OCI-LY3 (cell line): ENCODE measurements at regions not wholly inside any gene's neighbourhood (a gene's known extent, or its start where the extent isn't known, plus 50 kb on each side); places are given as distances from the start of the nearest gene placed in this dataset.

ENCODE experiments used
- H2AFZ ChIP-seq: fragments of 200-600, 300-600 bp; shearing (Covaris generic); 2 replicates; pipeline ENCODE4 v1.6.0; 2014; ENCODE audit warnings: antibody characterized with exemption, low read depth, low read length
- H3K27ac ChIP-seq: fragments of 200-600, 300-600 bp; sonication (generic); 2 replicates; pipeline ENCODE4 v1.5.1; 2014; ENCODE audit warnings: mild to moderate bottlenecking, low read length, moderate library complexity, mixed read lengths
- H3K27me3 ChIP-seq: fragments of 200-600, 300-600 bp; sonication (generic); 2 replicates; pipeline ENCODE4 v1.6.1; 2014; ENCODE audit warnings: low read depth, low read length, mixed read lengths
- H3K36me3 ChIP-seq: fragments of 200-600, 300-600 bp; sonication (generic); replicated peaks from 2 replicates; pipeline ENCODE3; 2014; ENCODE audit warnings: low read depth, low read length, mixed read lengths
- H3K4me1 ChIP-seq: fragments of 300-600, 200-600 bp; sonication (generic); 2 replicates; pipeline ENCODE4 v1.6.1; 2014; ENCODE audit warnings: low read length, mixed read lengths
- H3K4me2 ChIP-seq: fragments of 200-600, 300-600 bp; sonication (generic); 2 replicates; pipeline ENCODE4 v1.6.1; 2014; ENCODE audit warnings: low read length, mixed read lengths
- H3K4me3 ChIP-seq: fragments of 300-600, 200-600 bp; sonication (generic); 2 replicates; pipeline ENCODE4 v1.5.1; 2014; ENCODE audit warnings: antibody characterized with exemption, mild to moderate bottlenecking, low read length, moderate library complexity
- H3K79me2 ChIP-seq: fragments of 300-600, 200-600 bp; shearing (Covaris generic); 2 replicates; pipeline ENCODE4 v1.6.1; 2014; ENCODE audit warnings: mild to moderate bottlenecking, low read length, mixed read lengths
- H3K9ac ChIP-seq: fragments of 300-600, 200-600 bp; shearing (Covaris generic); 2 replicates; pipeline ENCODE4 v1.6.0; 2014; ENCODE audit warnings: mild to moderate bottlenecking, low read length, moderate library complexity
- H3K9me3 ChIP-seq: fragments of 200-600, 300-600 bp; shearing (Covaris generic); 2 replicates; pipeline ENCODE4 v1.6.1; 2014; ENCODE audit warnings: low read length, mixed read lengths; ENCODE audit not compliant: insufficient read depth
- H4K20me1 ChIP-seq: fragments of 200-600, 300-600 bp; sonication (generic); 2 replicates; pipeline ENCODE4 v1.6.1; 2016; ENCODE audit warnings: low read length, mixed read lengths; ENCODE audit not compliant: insufficient read depth
- CTCF ChIP-seq: fragments of 200-600, 300-600 bp; sonication (generic); IDR thresholded peaks from 2 replicates; pipeline ENCODE4 v1.5.1; 2014; ENCODE audit warnings: antibody characterized with exemption, low read length, low read depth
- EZH2phosphoT487 ChIP-seq: fragments of 200-600 bp; shearing (Covaris generic); IDR thresholded peaks from 2 replicates; pipeline ENCODE4 v1.6.1; 2018; ENCODE audit warnings: antibody characterized with exemption, mixed run types, low read depth

- Histone ChIP-seq H3K9ac (no peak overlapping the region), H3K27ac (no peak overlapping the region), H3K4me2 (no peak overlapping the region), H2AFZ (no peak overlapping the region), H4K20me1 (no peaks in the 10 kb centered on the region), H3K4me1 (no peaks in the 10 kb centered on the region), H3K4me3 (no peak overlapping the region), H3K36me3 (no peaks in the 10 kb centered on the region), H3K79me2 (no peaks in the 10 kb centered on the region), H3K9me3 (no peaks in the 10 kb centered on the region), H3K27me3 (no peaks in the 10 kb centered on the region)
- TF ChIP-seq CTCF (no peak), EZH2phosphoT487 (no peak)
These were observed 339.0 kb downstream of the TPBG start for GRCh38 chr6:82702574-82702973.

GRCh38 chr6:82703230-82703629 lies 339.6 kb downstream of the TPBG start:
- Histone ChIP-seq H3K36me3 (no peaks in the 10 kb centered on the region), H2AFZ (0 out of 2 replicates have a peak overlapping the region, but pooled peaks have one; percentile 15), H3K9me3 (no peaks in the 10 kb centered on the region), H3K9ac (no peak overlapping the region), H3K27ac (no peak overlapping the region), H3K79me2 (no peaks in the 10 kb centered on the region), H4K20me1 (no peaks in the 10 kb centered on the region), H3K27me3 (no peaks in the 10 kb centered on the region), H3K4me2 (no peak overlapping the region), H3K4me3 (no peak overlapping the region), H3K4me1 (no peaks in the 10 kb centered on the region)
- no peak for TF ChIP-seq EZH2phosphoT487
- TF ChIP-seq CTCF: no peak

GRCh38 chr6:82704045-82704444 lies 340.4 kb downstream of the TPBG start:
- Histone ChIP-seq H3K4me2 (no peak overlapping the region), H3K27ac (no peak overlapping the region), H3K36me3 (no peaks in the 10 kb centered on the region), H4K20me1 (no peaks in the 10 kb centered on the region), H2AFZ (no peak overlapping the region), H3K4me3 (no peak overlapping the region), H3K27me3 (no peaks in the 10 kb centered on the region), H3K79me2 (no peaks in the 10 kb centered on the region), H3K4me1 (no peaks in the 10 kb centered on the region), H3K9ac (no peak overlapping the region), H3K9me3 (no peaks in the 10 kb centered on the region)
- no peak for TF ChIP-seq CTCF
- TF ChIP-seq EZH2phosphoT487: no peak

- Histone ChIP-seq H3K9me3 (no peaks in the 10 kb centered on the region), H3K9ac (no peak overlapping the region), H3K27me3 (no peaks in the 10 kb centered on the region), H4K20me1 (no peaks in the 10 kb centered on the region), H3K79me2 (no peaks in the 10 kb centered on the region), H3K36me3 (no peaks in the 10 kb centered on the region), H3K4me1 (no peaks in the 10 kb centered on the region), H2AFZ (no peak overlapping the region), H3K4me2 (no peak overlapping the region), H3K4me3 (no peak overlapping the region), H3K27ac (no peak overlapping the region)
- TF ChIP-seq CTCF (no peak), EZH2phosphoT487 (no peak)
These were observed 342.0 kb downstream of the TPBG start for GRCh38 chr6:82705579-82705978.
